HG03196 (cell line): ENCODE measurements at regions not wholly inside any gene's neighbourhood (a gene's known extent, or its start where the extent isn't known, plus 50 kb on each side); places are given as distances from the start of the nearest gene placed in this dataset.

ENCODE experiments used
- ATAC-seq: cut with Tn5 transposase; IDR thresholded peaks from one replicate; pipeline ENCODE4 v1.9.1; 2021; ENCODE audit not compliant: unreplicated experiment

DNA sequence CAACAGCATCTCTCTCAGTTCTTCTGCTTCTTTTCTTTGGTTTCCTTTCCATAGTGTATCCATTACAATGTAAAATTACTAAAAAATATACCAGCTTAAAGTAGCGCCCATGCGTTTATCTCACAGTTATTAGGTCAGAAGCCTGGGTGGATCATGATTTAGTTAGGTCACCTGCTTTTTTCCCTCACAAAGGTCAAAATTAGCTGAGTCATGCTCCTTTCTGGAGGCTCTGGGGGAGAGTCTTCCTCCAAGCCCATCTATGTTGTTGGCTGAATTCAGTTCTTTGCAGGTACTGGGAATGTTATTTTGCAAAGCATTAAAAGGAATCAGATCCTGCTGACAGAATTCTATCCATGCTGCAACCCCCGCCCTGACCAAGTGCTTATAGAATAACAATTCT is 101.6 kb upstream of the TMEM132C start:
- ATAC-seq, result no peak

DNA sequence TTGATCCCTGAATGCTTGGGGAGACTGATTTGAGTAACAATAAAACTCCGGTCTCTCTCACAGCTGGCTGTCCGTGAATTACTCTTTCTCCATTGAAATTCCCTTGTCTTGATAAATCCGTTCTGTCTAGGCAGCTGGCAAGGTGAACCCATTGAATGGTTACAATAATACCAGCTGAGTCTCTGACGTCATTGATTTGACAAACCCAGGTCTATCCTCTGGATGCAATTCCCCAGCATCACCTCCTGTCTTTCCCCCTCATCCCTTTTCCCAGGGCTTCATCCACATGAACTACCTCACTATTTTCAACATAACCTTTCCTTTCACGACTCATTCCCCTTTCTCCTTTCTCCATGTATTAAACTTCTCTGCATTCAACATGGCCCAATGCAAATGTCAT is 98.7 kb upstream of the TMEM132C start:
- ATAC-seq, result no peak

DNA sequence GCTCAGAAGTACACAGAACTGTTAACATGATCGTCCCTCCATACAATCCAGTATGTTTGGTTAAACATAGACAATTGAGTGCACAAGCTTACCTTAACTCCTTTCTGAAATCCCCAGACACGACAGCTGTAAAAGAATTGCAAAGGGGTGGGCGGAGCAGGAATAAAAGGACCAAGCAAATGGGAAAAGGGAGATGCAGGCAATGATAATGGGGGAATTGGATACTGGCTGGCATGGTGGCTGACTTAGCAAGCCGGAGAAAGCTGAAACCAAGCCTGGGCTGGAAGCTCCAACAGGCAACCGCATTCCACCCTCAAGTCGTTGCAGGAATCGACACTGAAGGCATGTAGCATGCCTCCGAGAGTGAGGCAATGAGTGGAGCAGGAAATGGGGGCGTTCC is 96.8 kb upstream of the TMEM132C start:
- no peak for ATAC-seq

DNA sequence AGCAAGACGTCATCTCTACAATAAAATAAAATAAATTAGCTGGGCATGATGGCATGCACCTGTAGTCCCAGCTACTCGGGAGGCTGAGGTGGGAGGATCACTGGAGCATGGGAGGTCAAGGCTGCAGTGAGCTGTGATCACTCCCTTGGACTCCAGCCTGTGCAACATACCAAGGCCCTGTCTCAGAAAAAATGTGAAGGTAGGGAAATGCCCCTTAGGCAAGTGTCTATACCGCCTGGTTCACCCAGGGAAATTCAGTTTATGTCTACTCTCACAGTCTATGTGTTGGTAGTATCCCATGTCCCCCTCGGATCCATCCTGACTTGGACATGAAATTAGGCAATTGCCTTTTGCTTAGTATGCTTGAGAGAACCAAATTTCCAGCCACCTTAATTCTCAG is 88.4 kb upstream of the TMEM132C start:
- no peak for ATAC-seq

DNA sequence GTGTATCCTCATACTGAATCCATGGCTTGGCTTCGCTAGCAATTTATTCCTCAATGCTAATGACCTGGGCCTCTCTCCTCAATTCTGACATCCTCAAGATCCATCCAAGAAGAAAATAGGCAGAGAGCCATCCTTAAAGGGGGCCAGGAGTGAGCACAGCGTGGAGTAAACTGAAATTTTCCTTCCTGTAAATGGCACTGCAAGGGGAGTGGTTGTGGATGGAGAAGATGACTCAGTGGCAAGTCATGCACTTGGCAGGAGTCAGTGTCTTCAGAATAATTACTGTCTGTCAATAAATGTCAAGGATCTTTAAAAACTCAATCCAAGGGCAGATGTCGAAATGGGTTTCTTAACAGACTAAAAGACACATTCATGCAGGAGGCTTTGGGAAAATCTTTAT is 88.0 kb upstream of the TMEM132C start:
- no peak for ATAC-seq

DNA sequence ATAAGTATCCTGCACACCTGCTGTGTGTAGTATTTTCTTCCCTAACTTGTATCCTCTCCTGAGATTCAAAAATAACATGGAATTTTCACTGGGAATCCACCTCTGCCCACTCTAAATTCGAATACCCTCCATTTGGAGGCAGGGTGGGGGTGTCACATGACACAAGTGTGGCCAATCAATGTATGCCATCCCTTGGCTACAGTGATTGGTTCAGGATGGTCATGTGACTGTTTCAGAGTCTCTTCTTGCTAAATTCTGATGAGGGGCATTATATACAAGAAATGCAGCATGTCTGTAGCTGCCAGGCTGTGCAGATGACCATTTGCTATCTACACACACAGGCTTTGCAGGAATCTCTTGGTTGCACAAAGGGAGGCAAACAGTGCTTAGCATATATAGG is 86.8 kb upstream of the TMEM132C start:
- ATAC-seq, result no peak

DNA sequence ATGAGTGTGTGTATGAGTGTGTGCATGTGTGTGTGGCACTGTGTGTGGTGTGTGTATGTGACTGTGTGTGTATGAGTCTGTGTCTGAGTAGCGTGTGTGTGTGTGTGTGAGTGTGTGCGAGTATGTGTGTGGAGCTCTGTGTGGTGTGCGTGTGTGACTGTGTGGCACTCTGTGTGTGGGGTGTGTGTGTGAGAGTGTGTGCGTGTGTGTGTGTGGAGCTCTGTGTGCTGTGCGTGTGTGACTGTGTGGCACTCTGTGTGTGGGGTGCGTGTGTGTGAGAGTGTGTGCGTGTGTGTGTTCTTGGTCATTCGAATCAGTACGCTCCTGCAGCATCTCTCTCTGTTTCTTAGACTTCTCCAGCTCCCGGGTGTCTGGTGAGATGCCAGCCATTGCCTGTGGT is 76.9 kb upstream of the TMEM132C start:
- ATAC-seq, result no peak

DNA sequence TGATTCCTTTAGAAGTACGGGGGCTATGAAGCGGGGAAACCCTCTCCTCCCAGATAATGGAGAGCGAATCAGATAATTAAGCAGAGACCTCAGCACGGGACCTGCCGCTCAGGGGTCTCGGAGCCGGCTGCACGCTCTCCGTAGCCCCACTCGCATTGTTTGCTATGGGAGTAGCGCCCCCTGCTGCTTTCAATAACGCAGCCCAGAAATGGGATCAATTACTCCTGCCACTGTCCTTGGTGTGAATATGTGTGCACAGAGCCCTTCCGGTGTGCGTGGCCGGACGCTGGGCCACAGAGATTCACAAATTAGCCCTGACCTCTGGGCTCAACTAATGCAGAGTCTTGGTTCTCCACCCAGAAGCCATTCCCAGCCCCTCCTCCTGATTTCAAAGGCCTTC is 76.4 kb upstream of the TMEM132C start:
- ATAC-seq, result no peak

DNA sequence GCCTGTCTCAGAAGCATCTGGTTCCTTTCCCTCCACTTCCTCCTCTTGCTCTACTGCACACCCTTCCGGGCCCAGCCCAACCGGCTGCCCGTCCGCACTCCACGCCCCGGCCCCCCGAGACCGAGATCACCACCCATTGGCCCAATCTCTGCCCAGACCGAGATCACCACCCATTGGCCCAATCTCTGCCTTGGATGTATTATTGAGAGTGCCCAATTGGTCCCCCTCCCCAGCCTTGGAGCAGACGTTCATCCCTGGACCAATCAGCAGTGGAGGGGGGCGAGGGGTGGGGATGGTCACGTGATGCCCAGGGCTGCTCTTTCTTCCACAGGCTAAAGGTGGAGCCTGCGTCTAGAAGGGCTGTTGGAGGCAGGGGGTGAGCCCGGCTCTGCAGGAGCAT is 75.6 kb upstream of the TMEM132C start:
- ATAC-seq, result no peak

DNA sequence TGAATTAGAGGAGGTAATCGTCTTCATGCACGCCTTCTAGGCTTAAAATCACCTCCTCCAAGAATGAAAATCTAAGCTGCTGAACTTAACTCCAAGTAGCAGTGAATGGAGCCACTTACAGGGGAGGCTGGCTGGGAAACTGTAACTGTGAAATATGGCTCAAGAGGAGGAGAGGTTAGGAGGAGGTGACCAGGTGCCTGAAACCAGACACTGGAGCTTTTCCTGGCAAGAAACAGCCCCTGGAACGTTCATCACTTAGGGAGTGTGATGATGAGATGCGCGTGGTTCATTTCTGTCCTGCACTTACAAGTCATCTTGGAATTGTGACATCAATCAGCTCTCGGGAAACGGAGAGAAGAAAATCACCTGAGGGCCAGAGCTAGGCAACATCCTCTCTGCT is 62.3 kb upstream of the TMEM132C start:
- no peak for ATAC-seq

DNA sequence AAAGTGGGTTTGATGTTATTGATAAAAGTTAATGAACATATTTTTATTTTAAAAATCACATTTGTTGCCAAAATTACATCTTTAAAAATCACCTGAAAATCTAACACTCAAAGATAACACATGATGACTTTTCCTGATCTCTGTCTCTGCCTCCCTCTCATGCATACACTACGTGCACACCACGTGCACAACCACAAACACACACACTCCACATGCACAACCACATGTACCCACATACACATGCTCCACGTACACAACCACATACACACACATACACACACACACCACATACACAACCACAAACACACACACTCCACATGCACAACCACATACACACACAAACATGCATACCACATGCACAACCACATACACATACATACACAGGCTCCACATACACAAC is 61.8 kb upstream of the TMEM132C start:
- no peak for ATAC-seq

DNA sequence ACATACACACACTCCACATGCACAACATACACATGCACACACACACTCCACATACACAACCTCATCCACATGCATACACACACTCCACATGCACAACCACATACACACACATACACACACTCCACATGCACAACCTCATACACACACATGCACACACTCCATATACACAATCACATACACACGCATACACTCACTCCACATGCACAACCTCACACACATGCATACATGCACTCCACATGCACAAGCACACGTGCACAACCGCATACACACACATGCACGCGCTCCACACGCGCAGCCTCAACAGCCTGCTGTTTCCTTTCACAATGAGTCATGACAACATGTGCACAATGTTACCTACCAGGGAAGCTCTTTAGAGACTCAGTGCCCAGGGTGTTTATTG is 61.2 kb upstream of the TMEM132C start:
- ATAC-seq, result no peak
